ENCODE measurements at regions not wholly inside any gene's neighbourhood (a gene's known extent, or its start where the extent isn't known, plus 50 kb on each side); places are given as distances from the start of the nearest gene placed in this dataset.
"Not testable (repeated sequence)": the region's sequence is repeated elsewhere in the genome, so short reads cannot be mapped to it uniquely, and the experiment has no call there.

GRCh38 chr4:3879681-3880614 is 113.8 kb downstream of the ADRA2C start:
- DNase-seq (ENCODE audit: low read depth in 3 of 3), result no peak

GRCh38 chr4:3880615-3881120 is 114.5 kb downstream of the ADRA2C start:
- DNase-seq (ENCODE audit: low read depth in 3 of 3), result peak; percentile 43 to 53 (median 51)

GRCh38 chr4:3882316-3882885 is 116.2 kb downstream of the ADRA2C start:
- not testable (repeated sequence) for DNase-seq (ENCODE audit: low read depth in 3 of 3)

- DNase-seq (ENCODE audit: low read depth in 3 of 3), result not testable (repeated sequence)
Observed at GRCh38 chr4:3884261-3884660, 118.1 kb downstream of the ADRA2C start.

GRCh38 chr4:3893590-3893989 is 127.4 kb downstream of the ADRA2C start:
- not testable (repeated sequence) for DNase-seq (ENCODE audit: low read depth in 3 of 3)

- not testable (repeated sequence) for DNase-seq (ENCODE audit: low read depth in 3 of 3)
Observed at GRCh38 chr4:3894086-3894959, 128.1 kb downstream of the ADRA2C start.

GRCh38 chr4:3896441-3896840 is 130.3 kb downstream of the ADRA2C start:
- no peak for DNase-seq (ENCODE audit: low read depth in 3 of 3)

GRCh38 chr4:3896871-3897578 is 130.8 kb downstream of the ADRA2C start:
- not testable (repeated sequence) for DNase-seq (ENCODE audit: low read depth in 3 of 3)

- DNase-seq (ENCODE audit: low read depth in 3 of 3), result no peak
Observed at GRCh38 chr4:3898098-3898497, 131.9 kb downstream of the ADRA2C start.

GRCh38 chr4:3898928-3899327 is 132.7 kb downstream of the ADRA2C start:
- not testable (repeated sequence) for DNase-seq (ENCODE audit: low read depth in 3 of 3)

GRCh38 chr4:3904264-3904955 is 138.2 kb downstream of the ADRA2C start:
- not testable (repeated sequence) for DNase-seq (ENCODE audit: low read depth in 3 of 3)

GRCh38 chr4:3909616-3910015 is 143.4 kb downstream of the ADRA2C start:
- DNase-seq (ENCODE audit: low read depth in 3 of 3), result not testable (repeated sequence)

- DNase-seq (ENCODE audit: low read depth in 3 of 3), result not testable (repeated sequence)
Observed at GRCh38 chr4:3910161-3910950, 144.2 kb downstream of the ADRA2C start.

- no peak for DNase-seq (ENCODE audit: low read depth in 3 of 3)
Observed at GRCh38 chr4:3911252-3911856, 145.2 kb downstream of the ADRA2C start.

GRCh38 chr4:3914511-3914910 is 148.3 kb downstream of the ADRA2C start:
- not testable (repeated sequence) for DNase-seq (ENCODE audit: low read depth in 3 of 3)

- not testable (repeated sequence) for DNase-seq (ENCODE audit: low read depth in 3 of 3)
Observed at GRCh38 chr4:3919509-3919908, 153.3 kb downstream of the ADRA2C start.

- DNase-seq (ENCODE audit: low read depth in 3 of 3), result not testable (repeated sequence)
Observed at GRCh38 chr4:3921902-3922301, 155.7 kb downstream of the ADRA2C start.

GRCh38 chr4:3925841-3926240 is 159.7 kb downstream of the ADRA2C start:
- DNase-seq (ENCODE audit: low read depth in 3 of 3), result not testable (repeated sequence)

GRCh38 chr4:3926271-3926670 is 160.1 kb downstream of the ADRA2C start:
- DNase-seq (ENCODE audit: low read depth in 3 of 3), result not testable (repeated sequence)
